CD14-positive monocyte (primary cell): ENCODE measurements at regions not wholly inside any gene's neighbourhood (a gene's known extent, or its start where the extent isn't known, plus 50 kb on each side); places are given as distances from the start of the nearest gene placed in this dataset.

Experiments
- DNase-seq, 3 donors: peaks; one replicate each; pipeline ENCODE4 v3.0.0-alpha.2; 2011 to 2022
- H2AFZ ChIP-seq: 2 replicates; pipeline ENCODE4 v1.6.0; 2012; ENCODE audit warnings: mild to moderate bottlenecking, low read depth, low read length, inconsistent platforms; ENCODE audit not compliant: insufficient read depth, poor library complexity, severe bottlenecking
- H3K27ac ChIP-seq, 2 donors: 1 replicate in 1 of 2; 2 replicates in 1 of 2; pipeline ENCODE4 v1.5.1; 2012 to 2013; ENCODE audit warnings: low read length in 2 of 2, control low read depth in 1 of 2, inconsistent platforms in 1 of 2, low read depth in 1 of 2, mild to moderate bottlenecking in 1 of 2
- H3K27me3 ChIP-seq, 2 donors: one replicate each; pipeline versions ENCODE4 v1.6.0 to v1.6.1; 2011 to 2013; ENCODE audit warnings: low read length in 2 of 2; ENCODE audit not compliant: control insufficient read depth in 2 of 2, insufficient read depth in 2 of 2
- H3K36me3 ChIP-seq, 2 donors: replicated peaks in 1 of 2; 1 replicate in 1 of 2; 2 replicates in 1 of 2; pipeline versions ENCODE4 v1.5.1 to v1.6.1; 2012 to 2013; ENCODE audit warnings: low read length in 2 of 2, control low read depth in 1 of 2, inconsistent platforms in 1 of 2, mild to moderate bottlenecking in 1 of 2; ENCODE audit not compliant: insufficient read depth in 2 of 2, control insufficient read depth in 1 of 2
- H3K4me1 ChIP-seq, 2 donors: 1 replicate in 1 of 2; 2 replicates in 1 of 2; pipeline versions ENCODE4 v1.5.1 to v1.6.1; 2012 to 2013; ENCODE audit warnings: low read length in 2 of 2, control low read depth in 1 of 2, inconsistent platforms in 1 of 2, mild to moderate bottlenecking in 1 of 2, moderate library complexity in 1 of 2; ENCODE audit not compliant: insufficient read depth in 2 of 2, control insufficient read depth in 1 of 2
- H3K4me2 ChIP-seq: replicated peaks from 2 replicates; pipeline ENCODE3; 2012; ENCODE audit warnings: low read length, moderate library complexity, mild to moderate bottlenecking; ENCODE audit not compliant: poor library complexity, severe bottlenecking; ENCODE audit errors: extremely low read depth
- H3K4me3 ChIP-seq, 3 experiments: fragments of 200-600 bp in 1 of 3; sonication (generic) in 1 of 3; replicated peaks in 1 of 3; 1 replicate in 2 of 3; 2 replicates in 1 of 3; pipeline ENCODE4 v1.5.1; 2011 to 2013; ENCODE audit warnings: low read length in 3 of 3, mild to moderate bottlenecking in 3 of 3, control low read depth in 2 of 3, low read depth in 2 of 3, inconsistent platforms in 1 of 3, moderate library complexity in 1 of 3
- H3K79me2 ChIP-seq: 2 replicates; pipeline ENCODE4 v1.6.0; 2012; ENCODE audit warnings: mild to moderate bottlenecking, control low read depth, inconsistent platforms, low read length, moderate library complexity; ENCODE audit not compliant: insufficient read depth
- H3K9ac ChIP-seq: 2 replicates; pipeline ENCODE4 v1.6.0; 2017; ENCODE audit warnings: low read length, mild to moderate bottlenecking; ENCODE audit not compliant: insufficient read depth, poor library complexity, severe bottlenecking
- H3K9me3 ChIP-seq, 2 donors: replicated peaks in 1 of 2; 1 replicate in 1 of 2; 2 replicates in 1 of 2; pipeline versions ENCODE4 v1.5.1 to v1.6.1; 2012 to 2013; ENCODE audit warnings: low read length in 2 of 2, control low read depth in 1 of 2; ENCODE audit not compliant: control insufficient read depth in 1 of 2, insufficient read depth in 1 of 2
- H4K20me1 ChIP-seq: 2 replicates; pipeline ENCODE4 v1.6.0; 2012; ENCODE audit warnings: mild to moderate bottlenecking, low read length, control low read depth, moderate library complexity; ENCODE audit not compliant: insufficient read depth
- H3K27ac Mint-ChIP-seq, 7 donors: one replicate each; pipeline ENCODE4 v1.8.0; 2020; ENCODE audit warnings: mild to moderate bottlenecking in 7 of 7, mixed read lengths in 7 of 7, moderate library complexity in 6 of 7, inconsistent platforms in 2 of 7
- H3K27me3 Mint-ChIP-seq, 3 donors: one replicate each; pipeline ENCODE4 v1.8.0; 2021 to 2022; ENCODE audit warnings: low read depth in 3 of 3, mild to moderate bottlenecking in 3 of 3, mixed read lengths in 3 of 3, moderate library complexity in 3 of 3, inconsistent platforms in 1 of 3
- H3K36me3 Mint-ChIP-seq, 2 donors: one replicate each; pipeline ENCODE4 v1.8.0; 2020; ENCODE audit warnings: mixed read lengths in 2 of 2, inconsistent platforms in 1 of 2, mild to moderate bottlenecking in 1 of 2
- H3K4me1 Mint-ChIP-seq: one replicate; pipeline ENCODE4 v1.8.0; 2020; ENCODE audit warnings: mild to moderate bottlenecking, mixed read lengths
- H3K4me3 Mint-ChIP-seq, 2 donors: one replicate each; pipeline ENCODE4 v1.8.0; 2020; ENCODE audit warnings: mild to moderate bottlenecking in 2 of 2, mixed read lengths in 2 of 2, moderate library complexity in 1 of 2
- H3K9me3 Mint-ChIP-seq, 7 donors: one replicate each; pipeline ENCODE4 v1.8.0; 2020 to 2022; ENCODE audit warnings: mixed read lengths in 7 of 7, mild to moderate bottlenecking in 6 of 7, moderate library complexity in 6 of 7, inconsistent platforms in 2 of 7
- WGBS: methylation state at CpG from one replicate; pipeline ENCODE4 v1.1.5; 2013; ENCODE audit warnings: missing lambda C conversion rate; ENCODE audit not compliant: insufficient coverage; 5-methylcytosine and 5-hydroxymethylcytosine counted together
- intact Hi-C, 2 donors: fragments of 100-400 bp; cut with micrococcal nuclease; formaldehyde crosslinking; loops; one replicate each; pipeline versions ENCODE4 v1.15.0 to v1.15.1; 2023
- TF ChIP-seq, protein P1 (sequence below): fragments of 200-600 bp; IDR thresholded peaks from one replicate; pipeline ENCODE4 v1.8.0; 2022; ENCODE audit warnings: antibody characterized with exemption, mild to moderate bottlenecking

DNA sequence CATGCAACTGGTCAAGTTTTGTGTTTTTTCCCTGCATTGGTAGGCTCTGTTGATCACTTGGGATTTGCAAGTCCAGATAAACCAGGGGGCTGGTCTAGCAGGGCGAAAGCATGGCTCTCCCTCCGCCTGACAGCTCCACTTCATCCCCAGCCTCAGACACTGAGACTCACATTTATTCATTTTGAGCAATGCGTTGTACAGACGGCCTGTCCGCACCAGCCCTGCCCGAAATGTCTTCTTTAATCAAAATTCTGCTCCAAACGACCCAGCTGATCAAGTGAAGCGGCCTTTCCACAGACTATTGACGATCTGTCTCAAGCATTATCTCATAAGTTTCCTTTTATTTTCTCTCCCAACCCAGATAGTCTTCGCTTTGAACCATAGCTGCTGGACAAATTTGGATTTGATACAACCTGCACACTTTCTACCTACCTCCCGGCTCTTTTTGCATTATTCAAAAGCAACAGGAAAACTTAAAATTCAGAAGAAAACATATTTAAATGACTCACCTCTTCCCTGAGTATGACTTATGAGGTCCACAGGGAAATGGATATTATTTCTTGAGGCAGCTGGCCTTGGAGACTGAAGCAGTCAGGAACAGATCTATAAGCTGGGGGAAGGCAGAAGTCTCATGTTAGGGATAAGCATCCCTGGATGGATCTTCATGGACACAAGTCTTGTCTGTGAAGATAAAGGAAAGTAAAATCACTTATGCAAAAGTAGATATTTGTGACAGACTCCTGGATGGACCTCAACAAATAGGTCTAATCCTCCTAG lies 498.9 kb upstream of the MGMT start:
- Histone ChIP-seq H4K20me1 (no peaks in the 10 kb centered on the region), H3K4me3 (no peak overlapping the region), H3K4me1 (no peaks in the 10 kb centered on the region), H3K9me3 (peaks cover 0 to 9% of the 10 kb centered on the region in 2 donors), H2AFZ (no peak overlapping the region), H3K79me2 (no peaks in the 10 kb centered on the region), H3K9ac (no peak overlapping the region), H3K27me3 (no peaks in the 10 kb centered on the region), H3K36me3 (no peaks in the 10 kb centered on the region), H3K4me2 (no peak overlapping the region), H3K27ac (no peak overlapping the region)
- intact Hi-C loops, result no loop called here
- 93% methylated on average over 9 of the region's 11 CpGs for WGBS
- H3K4me3 Mint-ChIP-seq, result no peak overlapping the region
- no peaks in the 10 kb centered on the region for H3K36me3 Mint-ChIP-seq
- no peak overlapping the region for H3K27ac Mint-ChIP-seq
- H3K4me1 Mint-ChIP-seq, result no peaks in the 10 kb centered on the region
- no peak for DNase-seq
- TF ChIP-seq, protein P1, sequence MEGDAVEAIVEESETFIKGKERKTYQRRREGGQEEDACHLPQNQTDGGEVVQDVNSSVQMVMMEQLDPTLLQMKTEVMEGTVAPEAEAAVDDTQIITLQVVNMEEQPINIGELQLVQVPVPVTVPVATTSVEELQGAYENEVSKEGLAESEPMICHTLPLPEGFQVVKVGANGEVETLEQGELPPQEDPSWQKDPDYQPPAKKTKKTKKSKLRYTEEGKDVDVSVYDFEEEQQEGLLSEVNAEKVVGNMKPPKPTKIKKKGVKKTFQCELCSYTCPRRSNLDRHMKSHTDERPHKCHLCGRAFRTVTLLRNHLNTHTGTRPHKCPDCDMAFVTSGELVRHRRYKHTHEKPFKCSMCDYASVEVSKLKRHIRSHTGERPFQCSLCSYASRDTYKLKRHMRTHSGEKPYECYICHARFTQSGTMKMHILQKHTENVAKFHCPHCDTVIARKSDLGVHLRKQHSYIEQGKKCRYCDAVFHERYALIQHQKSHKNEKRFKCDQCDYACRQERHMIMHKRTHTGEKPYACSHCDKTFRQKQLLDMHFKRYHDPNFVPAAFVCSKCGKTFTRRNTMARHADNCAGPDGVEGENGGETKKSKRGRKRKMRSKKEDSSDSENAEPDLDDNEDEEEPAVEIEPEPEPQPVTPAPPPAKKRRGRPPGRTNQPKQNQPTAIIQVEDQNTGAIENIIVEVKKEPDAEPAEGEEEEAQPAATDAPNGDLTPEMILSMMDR, result no peak
- H3K9me3 Mint-ChIP-seq, result peaks cover 0 to 10% (median 0%) of the 10 kb centered on the region in 7 donors
- H3K27me3 Mint-ChIP-seq, result peaks cover 5 to 14% (median 9%) of the 10 kb centered on the region in 3 donors

GRCh38 chr10:128969551-128969950 lies 497.5 kb upstream of the MGMT start:
- no peaks in the 10 kb centered on the region for H4K20me1 ChIP-seq
- peaks cover 5 to 11% (median 6%) of the 10 kb centered on the region in 3 donors for H3K27me3 Mint-ChIP-seq
- no peak overlapping the region for H3K9ac ChIP-seq
- no peak overlapping the region for H3K4me3 ChIP-seq
- H3K27me3 ChIP-seq, result no peaks in the 10 kb centered on the region
- DNase-seq, result no peak
- TF ChIP-seq, protein P1, result no peak
- no peaks in the 10 kb centered on the region for H3K4me1 ChIP-seq
- peaks cover 0 to 10% (median 0%) of the 10 kb centered on the region in 7 donors for H3K9me3 Mint-ChIP-seq
- WGBS, result 83% methylated on average over 5 of the region's 11 CpGs
- no peaks in the 10 kb centered on the region for H3K36me3 ChIP-seq
- no peak overlapping the region for H3K27ac Mint-ChIP-seq
- intact Hi-C loops, result no loop called here
- no peak overlapping the region for H2AFZ ChIP-seq
- no peaks in the 10 kb centered on the region for H3K36me3 Mint-ChIP-seq
- no peak overlapping the region for H3K4me3 Mint-ChIP-seq
- H3K4me2 ChIP-seq, result no peak overlapping the region
- no peaks in the 10 kb centered on the region for H3K4me1 Mint-ChIP-seq
- no peaks in the 10 kb centered on the region for H3K79me2 ChIP-seq
- no peak overlapping the region for H3K27ac ChIP-seq
- peaks cover 0 to 9% of the 10 kb centered on the region in 2 donors for H3K9me3 ChIP-seq
